ENCODE measurements at regions not wholly inside any gene's neighbourhood (a gene's known extent, or its start where the extent isn't known, plus 50 kb on each side); places are given as distances from the start of the nearest gene placed in this dataset.

GRCh38 chr14:81686512-81686911 lies 152.9 kb upstream of the SEL1L start:
- intact Hi-C loops (cut with micrococcal nuclease), result no loop called here
- Mint-ChIP-seq H3K4me3 (no peak overlapping the region), H3K27me3 (ENCODE audit: low read depth in 2 of 2) (no peaks in the 10 kb centered on the region), H3K4me1 (no peaks in the 10 kb centered on the region), H3K27ac (no peak overlapping the region), H3K9me3 (peaks cover 0 to 2% of the 10 kb centered on the region in 2 donors), H3K36me3 (no peaks in the 10 kb centered on the region)
- DNase-seq (no peak), ATAC-seq (no peak)
- H3K27ac ChIP-seq (ENCODE audit: low read length), result no peak overlapping the region
- no peaks in the 10 kb centered on the region for H3K36me3 ChIP-seq (ENCODE audit: control insufficient read depth, insufficient read depth, low read length)
- WGBS (ENCODE audit: insufficient coverage), result 74% methylated on average over 4 of the region's 4 CpGs
- H3K27me3 ChIP-seq (ENCODE audit: control insufficient read depth, insufficient read depth, low read length), result no peaks in the 10 kb centered on the region
- H3K4me1 ChIP-seq (ENCODE audit: control insufficient read depth, insufficient read depth, low read length), result no peaks in the 10 kb centered on the region
- H3K4me3 ChIP-seq (ENCODE audit: low read length), result no peak overlapping the region
- H3K9me3 ChIP-seq (ENCODE audit: control insufficient read depth, insufficient read depth, low read length), result no peaks in the 10 kb centered on the region
- no peak for TF ChIP-seq CTCF (IDR thresholded peaks at IDR 0.05)

GRCh38 chr14:81691931-81692330 lies 158.3 kb upstream of the SEL1L start:
- Mint-ChIP-seq H3K4me3 (no peak overlapping the region), H3K27me3 (ENCODE audit: low read depth in 2 of 2) (no peaks in the 10 kb centered on the region), H3K36me3 (no peaks in the 10 kb centered on the region), H3K9me3 (no peaks in the 10 kb centered on the region), H3K27ac (no peak overlapping the region), H3K4me1 (no peaks in the 10 kb centered on the region)
- H3K9me3 ChIP-seq (ENCODE audit: control insufficient read depth, insufficient read depth, low read length), result no peaks in the 10 kb centered on the region
- TF ChIP-seq CTCF (IDR thresholded peaks at IDR 0.05), result no peak
- 91% methylated on average over 3 of the region's 3 CpGs for WGBS (ENCODE audit: insufficient coverage)
- ATAC-seq (no peak), DNase-seq (no peak)
- no peaks in the 10 kb centered on the region for H3K4me1 ChIP-seq (ENCODE audit: control insufficient read depth, insufficient read depth, low read length)
- intact Hi-C loops (cut with micrococcal nuclease), result no loop called here
- no peak overlapping the region for H3K27ac ChIP-seq (ENCODE audit: low read length)
- H3K27me3 ChIP-seq (ENCODE audit: control insufficient read depth, insufficient read depth, low read length), result no peaks in the 10 kb centered on the region
- H3K36me3 ChIP-seq (ENCODE audit: control insufficient read depth, insufficient read depth, low read length), result no peaks in the 10 kb centered on the region
- no peak overlapping the region for H3K4me3 ChIP-seq (ENCODE audit: low read length)

GRCh38 chr14:81694419-81694818 lies 160.8 kb upstream of the SEL1L start:
- Mint-ChIP-seq H3K9me3 (peaks cover 0 to 4% of the 10 kb centered on the region in 2 donors), H3K36me3 (no peaks in the 10 kb centered on the region), H3K4me3 (no peak overlapping the region), H3K27me3 (ENCODE audit: low read depth in 2 of 2) (no peaks in the 10 kb centered on the region), H3K27ac (no peak overlapping the region), H3K4me1 (no peaks in the 10 kb centered on the region)
- no peak for TF ChIP-seq CTCF (IDR thresholded peaks at IDR 0.05)
- no peaks in the 10 kb centered on the region for H3K4me1 ChIP-seq (ENCODE audit: control insufficient read depth, insufficient read depth, low read length)
- H3K27ac ChIP-seq (ENCODE audit: low read length), result no peak overlapping the region
- ATAC-seq, result no peak
- 100% methylated on average over 1 of the region's 1 CpG for WGBS (ENCODE audit: insufficient coverage)
- intact Hi-C loops (cut with micrococcal nuclease), result no loop called here
- H3K9me3 ChIP-seq (ENCODE audit: control insufficient read depth, insufficient read depth, low read length), result no peaks in the 10 kb centered on the region
- DNase-seq, result no peak
- H3K27me3 ChIP-seq (ENCODE audit: control insufficient read depth, insufficient read depth, low read length), result no peaks in the 10 kb centered on the region
- H3K36me3 ChIP-seq (ENCODE audit: control insufficient read depth, insufficient read depth, low read length), result no peaks in the 10 kb centered on the region
- H3K4me3 ChIP-seq (ENCODE audit: low read length), result no peak overlapping the region

- Histone ChIP-seq H3K9me3 (ENCODE audit: control insufficient read depth, insufficient read depth, low read length) (no peaks in the 10 kb centered on the region), H3K27me3 (ENCODE audit: control insufficient read depth, insufficient read depth, low read length) (no peaks in the 10 kb centered on the region), H3K27ac (ENCODE audit: low read length) (no peak overlapping the region), H3K4me1 (ENCODE audit: control insufficient read depth, insufficient read depth, low read length) (no peaks in the 10 kb centered on the region), H3K36me3 (ENCODE audit: control insufficient read depth, insufficient read depth, low read length) (no peaks in the 10 kb centered on the region), H3K4me3 (ENCODE audit: low read length) (no peak overlapping the region)
- H3K4me1 Mint-ChIP-seq, result no peaks in the 10 kb centered on the region
- no peak for DNase-seq
- H3K27me3 Mint-ChIP-seq (ENCODE audit: low read depth in 2 of 2), result no peaks in the 10 kb centered on the region
- ATAC-seq, result no peak
- WGBS (ENCODE audit: insufficient coverage), result 66% methylated on average over 6 of the region's 6 CpGs
- no peaks in the 10 kb centered on the region for H3K36me3 Mint-ChIP-seq
- no peak for TF ChIP-seq CTCF (IDR thresholded peaks at IDR 0.05)
- no peak overlapping the region for H3K4me3 Mint-ChIP-seq
- no peak overlapping the region for H3K27ac Mint-ChIP-seq
- intact Hi-C loops (cut with micrococcal nuclease), result no loop called here
- H3K9me3 Mint-ChIP-seq, result peaks cover 9 to 11% of the 10 kb centered on the region in 2 donors
Observed at GRCh38 chr14:81709681-81710080, 176.0 kb upstream of the SEL1L start.

Measured in natural killer cell (primary cell).